ENCODE measurements at regions not wholly inside any gene's neighbourhood (a gene's known extent, or its start where the extent isn't known, plus 50 kb on each side); places are given as distances from the start of the nearest gene placed in this dataset.
"Not testable (repeated sequence)": the region's sequence is repeated elsewhere in the genome, so short reads cannot be mapped to it uniquely, and the experiment has no call there.

- no peak for DNase-seq (ENCODE audit: low spot score)
These were observed 231.0 kb upstream of the GYPA start for GRCh38 chr4:144371485-144371884.

- DNase-seq (ENCODE audit: low spot score), result no peak
These were observed 233.5 kb upstream of the GYPA start for GRCh38 chr4:144374065-144374464.

GRCh38 chr4:144376866-144377265 is 236.3 kb upstream of the GYPA start:
- DNase-seq (ENCODE audit: low spot score), result no peak

- no peak for DNase-seq (ENCODE audit: low spot score)
These were observed 243.9 kb upstream of the GYPA start for GRCh38 chr4:144384408-144384807.

GRCh38 chr4:144399927-144400326 is 246.0 kb upstream of the HHIP start:
- DNase-seq (ENCODE audit: low spot score), result no peak

- no peak for DNase-seq (ENCODE audit: low spot score)
These were observed 243.8 kb upstream of the HHIP start for GRCh38 chr4:144402176-144402575.

GRCh38 chr4:144402999-144403398 is 243.0 kb upstream of the HHIP start:
- DNase-seq (ENCODE audit: low spot score), result no peak

GRCh38 chr4:144403893-144404292 is 242.1 kb upstream of the HHIP start:
- DNase-seq (ENCODE audit: low spot score), result no peak

GRCh38 chr4:144409525-144409924 is 236.4 kb upstream of the HHIP start:
- no peak for DNase-seq (ENCODE audit: low spot score)

GRCh38 chr4:144410230-144410783 is 235.6 kb upstream of the HHIP start:
- no peak for DNase-seq (ENCODE audit: low spot score)

- no peak for DNase-seq (ENCODE audit: low spot score)
These were observed 234.8 kb upstream of the HHIP start for GRCh38 chr4:144411119-144411518.

- no peak for DNase-seq (ENCODE audit: low spot score)
These were observed 234.3 kb upstream of the HHIP start for GRCh38 chr4:144411700-144412099.

GRCh38 chr4:144421056-144421455 is 224.9 kb upstream of the HHIP start:
- no peak for DNase-seq (ENCODE audit: low spot score)

GRCh38 chr4:144421839-144422565 is 224.0 kb upstream of the HHIP start:
- DNase-seq (ENCODE audit: low spot score), result no peak

- DNase-seq (ENCODE audit: low spot score), result no peak
These were observed 222.0 kb upstream of the HHIP start for GRCh38 chr4:144423930-144424329.

GRCh38 chr4:144426023-144426422 is 219.9 kb upstream of the HHIP start:
- not testable (repeated sequence) for DNase-seq (ENCODE audit: low spot score)

- DNase-seq (ENCODE audit: low spot score), result no peak
These were observed 203.2 kb upstream of the HHIP start for GRCh38 chr4:144442713-144443112.

- DNase-seq (ENCODE audit: low spot score), result peak; percentile 43
These were observed 196.3 kb upstream of the HHIP start for GRCh38 chr4:144449611-144450010.

- no peak for DNase-seq (ENCODE audit: low spot score)
These were observed 195.4 kb upstream of the HHIP start for GRCh38 chr4:144450526-144450925.

- DNase-seq (ENCODE audit: low spot score), result no peak
These were observed 194.0 kb upstream of the HHIP start for GRCh38 chr4:144451766-144452450.

- DNase-seq (ENCODE audit: low spot score), result no peak
These were observed 189.8 kb upstream of the HHIP start for GRCh38 chr4:144456196-144456595.

- no peak for DNase-seq (ENCODE audit: low spot score)
These were observed 184.1 kb upstream of the HHIP start for GRCh38 chr4:144461906-144462305.

- no peak for DNase-seq (ENCODE audit: low spot score)
These were observed 182.7 kb upstream of the HHIP start for GRCh38 chr4:144463236-144463635.
